Fibroblast of skin of left quadriceps (primary cell): ENCODE measurements at regions not wholly inside any gene's neighbourhood (a gene's known extent, or its start where the extent isn't known, plus 50 kb on each side); places are given as distances from the start of the nearest gene placed in this dataset.
A peak's percentile ranks its signal among the peaks of the same experiment; 100 is the strongest.

Experiments used
- DNase-seq, 2 experiments: peaks; one replicate each; pipeline ENCODE4 v3.0.0-alpha.2; 2013; ENCODE audit warnings: low read depth in 2 of 2

DNA sequence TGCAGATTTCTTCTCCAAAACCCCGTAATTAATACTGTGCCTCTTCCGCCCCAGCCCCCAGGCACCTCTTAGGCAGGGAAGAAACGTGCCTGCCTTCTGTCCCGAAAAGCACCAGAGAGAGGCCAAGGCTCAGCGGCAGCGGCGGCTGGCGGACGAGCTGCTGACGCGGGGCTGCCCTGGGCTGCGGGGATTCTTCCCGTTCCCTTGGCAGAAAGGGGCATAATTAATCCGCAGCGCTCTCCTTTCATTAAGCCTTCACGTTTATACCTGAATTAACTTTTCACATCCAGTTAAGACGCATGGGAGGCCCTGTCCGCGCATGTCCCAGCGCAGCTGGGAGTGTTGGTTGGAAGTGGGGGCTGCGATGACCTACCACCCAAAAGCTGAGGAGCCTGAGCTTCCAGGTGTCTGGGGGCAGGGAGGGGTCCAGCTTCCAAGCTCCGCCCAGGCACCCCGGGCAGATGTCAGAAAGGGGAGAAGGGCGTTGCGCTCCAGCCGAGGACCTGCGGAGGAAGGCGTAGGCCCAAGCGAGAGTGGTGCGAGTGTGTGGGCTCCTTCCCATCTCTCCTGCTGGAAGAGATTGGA is 167.4 kb upstream of the LRFN2 start:
- no peak for DNase-seq

DNA sequence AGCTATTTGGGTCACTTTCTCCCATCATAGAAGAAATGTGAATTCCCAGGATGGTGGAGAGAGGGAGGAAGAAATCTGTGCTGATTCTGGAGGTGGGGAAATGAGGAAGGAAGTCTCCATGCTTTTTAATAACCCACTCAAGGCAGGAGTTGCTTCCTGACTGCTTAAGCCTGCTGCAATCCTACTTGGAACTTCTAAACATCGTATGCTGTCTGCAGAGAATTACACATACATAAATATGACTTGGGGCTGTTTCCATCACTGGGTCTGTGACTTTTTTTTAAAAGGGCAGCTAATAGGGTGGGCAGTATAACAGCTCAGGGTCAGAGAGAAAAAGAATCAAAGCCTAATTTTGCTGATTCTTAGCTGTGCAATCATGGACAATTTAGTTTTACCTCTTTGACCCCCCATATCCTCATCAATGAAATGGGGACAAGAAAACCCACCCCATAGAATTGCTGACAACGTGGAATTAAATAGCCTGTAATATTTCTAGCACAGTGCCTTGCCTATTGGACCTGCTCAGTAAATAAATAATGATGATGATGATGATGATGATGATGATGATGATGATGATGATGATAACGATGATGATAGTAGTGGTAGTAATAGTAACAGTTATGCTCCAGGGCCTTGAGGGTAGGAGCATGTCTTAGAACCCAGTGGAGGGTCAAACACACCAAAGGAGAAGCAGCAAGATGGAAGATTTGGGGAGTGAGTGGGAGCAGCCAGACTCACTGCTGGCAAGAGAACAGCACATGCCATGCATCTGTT is 166.7 kb upstream of the LRFN2 start:
- DNase-seq, result no peak

DNA sequence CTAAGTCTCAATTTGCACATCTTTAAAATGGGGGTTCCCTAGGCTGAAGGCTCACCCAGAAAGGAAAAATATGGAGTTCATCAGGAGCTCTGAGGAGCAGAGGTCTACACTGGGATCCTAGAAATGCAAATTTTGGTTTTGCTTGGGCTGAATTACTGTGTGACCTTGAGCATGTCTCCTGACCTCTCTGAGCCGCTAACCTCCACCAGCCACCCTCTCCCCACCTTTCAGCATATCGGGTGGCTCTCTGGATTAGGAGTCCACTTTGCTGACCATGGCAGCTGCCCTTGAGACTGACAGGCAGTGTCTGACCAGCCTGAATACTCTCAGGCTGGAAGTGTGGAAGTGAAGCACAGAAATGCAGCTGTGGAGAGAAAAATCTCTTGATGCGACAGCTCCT is 165.9 kb upstream of the LRFN2 start:
- no peak for DNase-seq

DNA sequence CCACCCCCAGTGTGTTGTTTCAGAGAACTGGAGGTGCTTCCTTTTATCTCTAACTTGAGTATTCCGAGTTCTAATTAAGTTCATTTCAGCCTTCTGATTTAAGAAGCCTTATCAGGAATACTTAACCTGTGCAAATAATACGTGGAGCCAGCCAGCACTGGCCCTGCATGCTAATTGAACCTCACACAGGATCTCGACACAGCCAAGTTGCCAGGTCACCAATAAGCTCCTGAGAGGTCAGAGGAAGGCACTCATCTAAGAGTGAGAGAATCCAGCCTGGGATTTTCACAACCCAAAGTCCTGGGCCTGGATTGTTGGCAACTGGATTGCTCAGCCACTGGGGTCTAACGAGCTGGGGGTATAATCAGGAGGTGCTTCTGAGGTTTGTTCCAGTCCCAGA is 157.7 kb upstream of the LRFN2 start:
- no peak for DNase-seq

DNA sequence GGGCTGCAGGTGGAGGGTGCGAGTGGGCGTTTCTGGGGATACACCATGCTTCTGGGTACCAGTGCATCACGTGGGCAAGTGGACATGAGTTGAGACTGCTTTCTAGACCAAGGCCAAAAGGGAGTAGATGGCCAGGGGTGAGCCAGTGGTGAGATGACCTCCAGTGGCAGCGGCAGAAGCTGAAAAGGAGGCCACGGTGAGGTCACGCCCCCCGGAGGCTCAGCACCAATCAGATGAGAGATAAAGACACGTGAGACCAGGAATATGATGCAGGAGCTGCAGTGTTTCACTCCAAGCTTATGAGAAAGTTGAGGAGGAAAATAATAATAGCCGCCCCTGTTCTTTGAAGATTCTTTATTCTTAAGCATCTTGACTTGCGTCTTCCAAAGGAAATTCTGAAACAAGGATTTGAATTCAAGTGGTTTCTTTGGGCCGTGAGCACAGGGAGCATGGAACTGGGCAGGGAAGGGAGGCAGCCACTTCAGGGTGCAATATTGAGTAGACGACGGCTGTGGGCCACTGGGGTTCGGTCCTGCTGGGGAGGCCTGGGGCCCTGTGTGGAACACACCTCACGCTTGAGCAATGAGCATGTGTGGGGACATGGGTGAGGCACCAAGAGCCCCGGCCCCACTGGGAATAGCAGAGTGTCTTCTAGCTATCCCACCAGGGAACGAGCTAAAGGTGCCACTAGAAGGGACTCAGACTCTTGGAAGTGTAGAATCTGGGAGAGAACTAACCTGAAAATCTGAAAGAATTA is 156.7 kb upstream of the LRFN2 start:
- no peak for DNase-seq

DNA sequence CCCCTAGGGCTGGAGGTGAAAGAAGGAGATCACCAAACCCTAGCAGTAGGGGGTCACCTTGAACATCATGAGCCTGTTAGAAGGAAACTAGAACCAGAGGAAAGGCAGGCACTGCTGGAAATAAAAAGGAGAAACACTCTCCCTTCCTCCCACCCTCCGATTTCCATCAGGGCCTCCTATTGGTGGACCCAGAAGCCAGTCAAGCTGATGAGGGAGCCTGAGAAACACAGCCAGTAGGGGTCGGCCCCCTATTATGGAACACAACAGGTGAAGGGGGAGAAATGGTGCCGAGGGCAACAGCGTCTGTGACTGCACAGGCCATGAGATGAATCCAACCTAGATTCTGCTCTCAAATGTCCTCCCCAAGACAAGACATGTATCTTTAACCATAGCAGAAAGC is 156.1 kb upstream of the LRFN2 start:
- DNase-seq, result no peak

DNA sequence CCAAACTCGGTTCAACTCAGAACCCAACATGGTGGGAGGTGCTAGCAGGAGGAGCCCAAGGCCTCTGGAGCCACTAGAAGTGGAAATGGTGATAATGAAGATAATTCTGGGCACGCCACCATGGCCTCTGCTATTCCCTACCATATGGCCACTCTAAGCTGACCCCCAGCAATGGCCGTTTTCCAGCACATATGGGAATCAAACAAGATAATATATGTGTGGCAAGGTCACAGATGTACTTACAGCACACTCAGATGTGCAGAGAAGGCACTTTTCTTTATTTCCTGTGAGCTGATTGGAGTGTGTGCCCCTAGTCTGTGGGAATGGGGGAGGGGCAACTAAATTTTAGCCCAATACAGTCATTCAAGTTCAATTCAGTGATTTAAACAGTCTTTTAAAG is 153.4 kb upstream of the LRFN2 start:
- no peak for DNase-seq

DNA sequence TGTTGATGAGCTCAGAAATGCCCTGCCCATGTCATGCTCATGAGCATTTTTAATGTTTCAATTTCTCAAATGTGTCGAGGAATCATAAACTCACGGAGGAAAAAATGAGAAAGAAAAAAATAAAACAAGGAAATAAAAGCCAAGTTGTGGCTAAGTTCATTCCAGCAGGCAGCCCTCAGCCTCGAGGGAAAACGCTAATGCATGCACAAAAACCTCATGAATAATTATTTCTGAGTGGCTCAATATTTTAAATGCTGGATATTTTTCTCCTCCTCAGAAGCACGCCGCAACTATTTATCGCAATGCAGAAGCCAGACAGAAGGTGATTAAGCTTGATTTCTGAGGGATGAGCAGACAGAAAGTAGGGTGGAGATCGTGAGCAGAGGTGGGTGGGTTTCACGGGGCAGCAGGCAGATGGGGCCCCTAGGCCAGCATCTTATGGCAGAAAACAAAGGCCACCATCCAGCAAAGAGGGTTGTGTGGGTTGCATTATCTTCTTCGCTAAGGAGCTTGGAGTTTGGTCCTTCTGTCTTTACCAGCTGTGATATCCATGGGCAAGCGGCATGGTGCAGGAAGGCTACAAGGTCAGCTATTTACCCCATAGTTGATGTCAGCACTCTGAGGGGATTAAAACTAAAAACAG is 151.5 kb upstream of the LRFN2 start:
- peak; percentile 19 to 33 for DNase-seq

DNA sequence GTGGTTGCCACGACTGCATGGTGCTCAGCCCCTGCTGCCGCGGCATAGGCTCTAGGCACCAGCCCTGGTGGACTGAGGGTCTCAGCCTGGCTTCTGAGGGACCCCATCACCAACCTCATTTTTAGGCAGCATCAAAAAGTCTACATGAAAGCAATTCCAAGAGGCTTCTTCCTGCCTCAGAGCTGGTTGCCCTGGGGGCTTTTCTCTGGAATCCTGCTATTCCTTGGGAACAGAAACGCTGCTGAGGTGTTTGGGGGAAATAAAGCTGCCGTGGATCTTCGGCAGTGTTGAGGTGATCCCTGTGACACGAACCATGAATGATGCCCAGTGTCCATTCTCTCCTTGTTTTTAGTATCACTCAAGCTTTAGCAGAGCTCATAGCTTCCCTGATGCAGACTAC is 148.4 kb upstream of the LRFN2 start:
- DNase-seq, result no peak

DNA sequence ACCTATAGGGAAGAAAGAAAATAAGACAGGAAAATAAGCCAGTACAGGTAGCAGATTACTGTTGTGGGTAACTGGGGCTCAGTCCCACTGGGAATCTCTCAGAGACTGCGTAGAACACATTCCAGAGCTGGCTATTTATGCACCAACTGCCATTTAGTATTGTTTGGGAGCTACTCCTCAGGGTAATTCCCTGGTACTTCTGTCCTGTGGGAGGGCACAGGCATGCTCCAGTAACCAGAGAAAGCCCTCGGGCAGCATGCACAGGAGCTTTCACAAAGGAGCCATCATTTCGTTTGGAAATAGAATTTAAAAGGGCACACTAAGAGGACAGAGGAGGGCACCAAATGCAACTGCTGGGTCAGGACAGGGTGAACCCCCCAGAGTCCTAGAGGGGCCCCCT is 148.0 kb upstream of the LRFN2 start:
- DNase-seq, result no peak

DNA sequence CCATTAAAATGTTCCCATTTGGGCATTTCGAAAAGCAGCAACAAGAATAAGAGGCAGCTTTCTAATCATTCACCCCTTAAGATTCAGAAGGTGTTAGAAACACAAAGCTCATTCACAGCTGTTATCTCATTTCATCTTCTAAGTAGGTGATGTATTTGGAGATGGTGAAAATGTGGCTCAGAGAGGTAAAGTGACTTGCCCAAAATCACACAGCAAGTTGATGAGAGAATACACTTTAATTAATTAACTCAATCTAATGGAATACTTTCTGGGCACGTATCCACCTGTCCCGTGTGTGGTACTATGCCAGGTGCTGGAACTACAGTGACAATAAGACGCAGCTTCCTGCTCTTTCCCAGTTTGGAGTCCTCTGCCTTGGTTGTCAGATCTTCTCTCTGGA is 147.4 kb upstream of the LRFN2 start:
- DNase-seq, result no peak

DNA sequence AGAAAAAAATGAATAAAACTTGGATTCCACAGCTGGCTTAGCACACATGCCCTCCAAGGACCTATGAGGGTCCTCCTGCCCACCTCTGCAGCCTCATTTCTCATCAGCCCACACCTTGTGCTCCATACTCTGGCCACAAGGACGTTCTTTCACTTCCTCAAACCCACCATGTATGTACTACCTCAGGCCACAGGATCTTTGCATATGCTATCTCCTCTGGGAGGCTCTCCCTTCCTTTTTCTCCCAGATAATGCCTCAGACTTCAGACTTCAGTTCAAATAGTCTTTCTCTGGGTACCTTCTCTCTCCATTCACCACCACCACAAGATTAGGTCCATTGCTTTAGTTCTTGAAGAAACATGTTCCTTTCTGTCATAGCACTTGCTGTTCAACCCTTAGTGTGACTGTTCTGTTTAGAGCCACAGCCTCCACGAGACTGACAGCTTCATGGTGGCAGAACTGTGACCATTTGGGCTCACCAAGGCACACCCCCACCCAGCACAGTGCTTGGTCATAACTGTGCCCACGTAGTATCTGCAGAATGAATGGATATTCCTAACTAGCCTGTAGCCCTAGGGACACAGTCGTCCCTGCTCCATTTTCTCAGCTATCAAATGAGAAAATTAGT is 146.7 kb upstream of the LRFN2 start:
- DNase-seq, result no peak

DNA sequence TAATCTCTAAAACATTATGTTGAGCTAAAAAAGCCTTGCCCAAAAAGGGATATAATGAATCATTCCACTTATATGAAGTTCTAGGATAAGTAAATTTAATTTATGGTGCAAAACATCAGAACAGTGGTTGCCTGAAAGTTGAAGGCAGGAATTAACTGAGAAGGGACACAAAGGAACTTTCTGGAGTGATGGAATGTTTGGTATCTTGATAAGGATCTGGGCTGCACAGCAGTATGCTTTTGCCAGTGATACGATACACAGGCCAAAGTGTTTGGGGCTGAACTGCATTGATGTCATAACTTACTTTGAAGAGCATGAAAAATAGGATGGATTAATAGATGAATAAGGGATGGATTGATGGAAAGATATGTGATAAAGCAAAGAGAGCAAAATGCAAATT is 146.1 kb upstream of the LRFN2 start:
- DNase-seq, result peak in 1 of 2 experiments; percentile 18

DNA sequence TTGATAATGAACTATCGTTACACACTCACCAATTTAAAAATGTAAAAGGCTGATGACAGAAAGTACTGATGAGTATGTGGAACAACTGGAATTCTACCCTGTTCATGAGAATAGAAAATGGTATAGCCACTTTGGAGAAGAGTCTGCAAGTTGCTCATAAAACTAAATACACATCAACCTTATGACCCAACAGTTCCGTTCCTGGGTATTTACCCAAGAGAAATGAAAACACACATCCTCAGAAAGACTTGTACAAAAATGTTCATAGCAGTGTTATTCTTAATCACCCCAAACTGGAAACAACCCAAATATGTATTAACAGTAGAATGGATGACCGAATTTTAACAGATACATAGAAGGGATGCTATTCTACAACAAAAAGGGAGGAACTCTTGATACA is 145.7 kb upstream of the LRFN2 start:
- no peak for DNase-seq

DNA sequence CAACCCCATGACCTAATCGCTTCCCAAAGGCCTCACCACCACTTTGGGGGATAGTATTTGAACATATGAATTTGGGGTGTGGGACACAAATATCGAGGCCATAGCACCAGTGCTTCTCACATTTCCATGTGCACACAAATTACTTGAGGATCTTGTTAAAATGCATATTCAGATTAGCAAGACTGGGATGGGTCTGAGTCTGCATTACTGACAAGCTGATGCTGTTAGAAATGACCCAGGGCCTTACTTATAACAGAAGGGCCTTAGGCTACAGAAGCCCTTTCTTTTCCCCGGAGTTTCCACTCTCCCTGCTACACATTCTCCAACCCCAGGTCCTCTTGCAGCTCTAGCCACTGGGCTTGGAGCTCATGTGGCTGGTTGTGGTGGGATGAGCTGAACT is 141.5 kb upstream of the LRFN2 start:
- DNase-seq, result no peak

DNA sequence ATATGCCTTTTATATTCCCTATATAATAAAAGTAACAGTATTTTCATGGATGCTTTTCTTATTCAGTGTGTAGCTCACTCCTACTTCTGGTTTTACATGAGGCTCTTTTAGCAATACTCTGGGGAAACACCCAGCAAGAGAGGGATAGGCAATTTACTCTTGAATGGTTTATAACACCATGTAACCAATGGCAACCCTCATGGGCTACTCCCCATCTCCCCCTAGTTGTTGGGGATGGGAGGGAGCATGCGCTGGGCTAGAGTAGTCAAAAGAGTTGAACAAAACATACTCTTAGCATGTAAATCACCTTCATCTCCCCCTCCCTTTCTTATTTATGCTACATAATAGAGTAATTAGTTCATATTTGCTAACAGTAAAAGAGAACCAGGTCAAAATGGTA is 140.1 kb upstream of the LRFN2 start:
- no peak for DNase-seq

DNA sequence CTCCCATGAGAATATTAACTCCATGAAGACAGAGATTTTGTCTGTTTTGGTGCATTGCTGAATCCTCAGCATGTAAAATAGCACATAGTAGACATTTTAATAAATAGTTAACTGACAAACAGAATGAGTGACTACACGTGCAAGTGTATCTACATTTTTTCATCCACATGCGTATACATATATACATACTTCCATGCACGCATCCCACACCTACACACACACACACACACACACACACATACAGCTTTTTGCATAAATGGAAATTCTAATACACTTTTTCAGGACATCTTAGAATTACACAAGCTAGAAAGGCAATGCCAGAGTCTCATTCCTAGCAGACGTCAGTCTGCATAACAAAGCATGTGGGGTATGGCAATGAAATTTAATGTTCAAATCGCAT is 139.7 kb upstream of the LRFN2 start:
- DNase-seq, result no peak

DNA sequence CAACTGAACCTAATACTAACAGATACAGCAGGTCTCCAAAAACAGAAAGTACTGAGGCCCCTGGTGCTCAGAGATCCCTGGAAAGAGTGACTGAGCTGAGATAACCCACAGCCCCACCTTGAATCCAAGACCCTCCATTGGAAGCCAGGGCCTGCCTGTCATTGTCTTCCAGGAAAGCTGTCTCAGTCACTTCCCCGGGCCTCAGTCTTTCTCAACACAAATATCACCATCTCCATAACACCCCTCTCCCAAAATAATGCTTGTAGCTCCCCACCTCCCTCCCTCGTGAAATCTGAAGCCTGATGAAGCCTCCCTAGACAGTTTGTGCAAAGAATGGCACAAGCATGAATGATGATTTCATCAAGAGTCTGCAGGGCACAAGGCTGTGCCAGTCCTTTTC is 138.2 kb upstream of the LRFN2 start:
- no peak for DNase-seq

DNA sequence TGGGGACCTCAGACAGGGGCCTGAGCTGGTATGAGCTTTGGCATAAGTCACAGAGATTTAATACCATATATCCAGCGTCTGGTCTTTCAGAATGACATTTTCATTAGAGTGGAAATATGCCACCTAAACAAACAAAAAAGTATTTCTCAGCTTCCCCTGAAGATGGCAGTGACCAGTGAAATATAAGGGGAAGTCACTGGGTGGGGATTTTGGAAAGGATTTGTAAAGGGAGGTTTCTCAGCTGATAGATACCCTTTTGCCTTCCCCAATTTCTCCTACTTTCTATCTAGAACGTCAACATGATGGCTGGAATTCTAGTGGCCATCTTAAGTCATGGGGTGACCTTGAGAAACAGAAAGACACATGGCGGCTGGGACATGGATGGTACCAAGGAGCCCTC is 137.7 kb upstream of the LRFN2 start:
- DNase-seq, result no peak

DNA sequence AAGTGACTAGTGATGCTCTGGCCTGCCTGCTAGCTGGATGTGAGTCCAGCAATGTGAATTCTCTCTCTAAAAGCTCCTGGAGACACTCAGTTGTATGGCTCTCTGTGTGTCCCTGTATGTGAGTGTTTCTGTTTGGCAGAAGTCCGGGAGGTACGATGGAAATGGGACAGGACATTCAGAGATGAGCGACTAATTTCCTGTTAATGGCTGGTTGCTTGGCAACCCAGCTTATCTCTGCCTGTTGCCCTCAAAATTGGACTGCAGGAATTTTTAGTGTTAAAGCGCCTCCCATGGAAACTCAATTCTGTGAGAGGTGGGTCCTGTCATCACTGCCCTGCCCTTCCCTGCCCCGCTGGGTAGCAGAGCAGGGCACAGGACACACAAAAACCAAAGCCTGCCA is 136.8 kb upstream of the LRFN2 start:
- DNase-seq, result no peak

DNA sequence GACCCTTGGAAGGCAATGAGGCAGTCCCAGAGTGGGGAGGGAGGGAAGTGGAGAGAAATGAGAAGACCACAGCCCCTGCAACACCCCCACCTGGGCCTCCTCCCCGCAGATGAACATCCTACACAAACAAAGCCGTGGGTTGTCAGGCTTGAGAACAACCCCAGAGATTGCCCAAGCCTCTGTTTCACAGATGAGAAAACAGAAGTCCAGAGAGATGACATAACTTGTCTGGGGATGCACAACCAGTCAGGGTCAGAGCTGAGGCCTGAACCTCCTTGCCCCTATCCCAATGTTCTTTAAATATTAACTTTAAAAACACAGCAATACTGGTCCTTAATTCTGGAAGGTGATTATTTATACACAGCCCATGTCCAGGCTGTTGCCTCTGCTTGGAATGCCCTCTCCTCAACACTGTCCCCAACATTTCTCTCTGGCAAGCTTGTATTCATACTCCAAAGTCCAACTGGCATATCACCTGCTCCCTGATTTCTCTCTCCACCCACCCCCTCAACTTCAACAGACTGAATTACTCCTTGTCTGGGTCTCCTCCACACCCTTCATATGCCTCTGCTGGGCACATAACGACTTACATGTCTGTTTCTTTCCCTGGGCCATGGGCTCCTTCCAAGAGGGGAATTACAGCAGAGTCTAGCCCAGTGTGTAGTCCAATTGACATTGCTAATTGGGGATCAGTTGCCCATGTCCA is 135.5 kb upstream of the LRFN2 start:
- no peak for DNase-seq

DNA sequence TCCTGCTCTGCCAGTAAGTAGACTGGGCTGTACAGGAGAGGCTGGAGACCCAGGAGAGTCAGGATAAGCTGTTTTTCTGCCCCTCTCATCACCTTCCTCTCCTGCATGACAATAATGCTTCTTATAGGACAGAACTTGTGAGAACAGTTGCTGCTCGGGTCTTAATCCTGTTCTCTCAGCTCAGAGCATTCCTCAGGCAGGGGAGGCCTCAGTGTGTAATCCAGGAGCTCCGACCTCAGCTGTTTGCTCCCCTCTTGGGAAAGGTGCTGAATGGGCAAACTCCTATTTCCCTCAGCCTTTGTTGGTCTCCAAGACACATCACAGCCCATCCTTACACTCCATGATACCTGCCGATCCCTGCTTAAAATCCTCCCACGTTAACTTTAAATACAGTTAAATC is 134.9 kb upstream of the LRFN2 start:
- DNase-seq, result no peak
